GM10248 (cell line): ENCODE measurements at regions not wholly inside any gene's neighbourhood (a gene's known extent, or its start where the extent isn't known, plus 50 kb on each side); places are given as distances from the start of the nearest gene placed in this dataset.

Source experiments
- CTCF ChIA-PET: fragments of 300-600 bp; sonication (Branson Sonifier 250); formaldehyde crosslinking; extraction: SDS; loops from one replicate; lab custom pipeline; 2021; ENCODE audit warnings: antibody characterized with exemption; lab: Yijun Ruan, JAX
- POLR2A ChIA-PET: fragments of 350-650 bp; sonication (Branson Sonifier 250); formaldehyde crosslinking; extraction: SDS; loops from one replicate; lab custom pipeline; 2020; ENCODE audit warnings: antibody characterized with exemption; lab: Yijun Ruan, JAX
- DNase-seq: peaks from one replicate; pipeline ENCODE4 v3.0.0; 2012; ENCODE audit errors: extremely low spot score
- TF ChIP-seq, protein P1 (sequence below): IDR thresholded peaks from 2 replicates; pipeline ENCODE4 v1.5.1; 2012; ENCODE audit warnings: mild to moderate bottlenecking, low read depth; ENCODE audit errors: extremely low read depth, missing control alignments, control extremely low read depth

DNA sequence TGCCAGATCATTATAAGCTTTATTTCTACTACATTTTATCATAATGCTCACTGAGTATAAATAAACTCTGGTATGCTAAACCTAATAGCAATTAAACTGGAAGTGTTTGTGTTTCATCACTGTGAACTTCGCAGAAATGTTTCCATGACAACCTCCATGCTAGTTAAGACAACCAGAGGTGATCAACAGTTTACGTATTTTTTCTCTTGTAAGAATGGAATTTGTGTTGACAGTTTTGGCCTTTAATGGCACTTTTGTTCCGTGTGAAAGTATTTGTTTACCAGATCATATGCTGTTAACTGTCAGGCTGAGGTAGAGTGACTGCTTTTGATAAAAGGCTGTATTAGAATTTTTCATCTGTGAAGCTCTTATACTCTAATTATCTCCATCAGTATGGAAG, 212.1 kb upstream of the PPP1R3A start:
- ChIA-PET POLR2A (no interaction called here), CTCF (no interaction called here)
- TF ChIP-seq, protein P1, sequence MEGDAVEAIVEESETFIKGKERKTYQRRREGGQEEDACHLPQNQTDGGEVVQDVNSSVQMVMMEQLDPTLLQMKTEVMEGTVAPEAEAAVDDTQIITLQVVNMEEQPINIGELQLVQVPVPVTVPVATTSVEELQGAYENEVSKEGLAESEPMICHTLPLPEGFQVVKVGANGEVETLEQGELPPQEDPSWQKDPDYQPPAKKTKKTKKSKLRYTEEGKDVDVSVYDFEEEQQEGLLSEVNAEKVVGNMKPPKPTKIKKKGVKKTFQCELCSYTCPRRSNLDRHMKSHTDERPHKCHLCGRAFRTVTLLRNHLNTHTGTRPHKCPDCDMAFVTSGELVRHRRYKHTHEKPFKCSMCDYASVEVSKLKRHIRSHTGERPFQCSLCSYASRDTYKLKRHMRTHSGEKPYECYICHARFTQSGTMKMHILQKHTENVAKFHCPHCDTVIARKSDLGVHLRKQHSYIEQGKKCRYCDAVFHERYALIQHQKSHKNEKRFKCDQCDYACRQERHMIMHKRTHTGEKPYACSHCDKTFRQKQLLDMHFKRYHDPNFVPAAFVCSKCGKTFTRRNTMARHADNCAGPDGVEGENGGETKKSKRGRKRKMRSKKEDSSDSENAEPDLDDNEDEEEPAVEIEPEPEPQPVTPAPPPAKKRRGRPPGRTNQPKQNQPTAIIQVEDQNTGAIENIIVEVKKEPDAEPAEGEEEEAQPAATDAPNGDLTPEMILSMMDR = no peak
- DNase-seq = no peak

DNA sequence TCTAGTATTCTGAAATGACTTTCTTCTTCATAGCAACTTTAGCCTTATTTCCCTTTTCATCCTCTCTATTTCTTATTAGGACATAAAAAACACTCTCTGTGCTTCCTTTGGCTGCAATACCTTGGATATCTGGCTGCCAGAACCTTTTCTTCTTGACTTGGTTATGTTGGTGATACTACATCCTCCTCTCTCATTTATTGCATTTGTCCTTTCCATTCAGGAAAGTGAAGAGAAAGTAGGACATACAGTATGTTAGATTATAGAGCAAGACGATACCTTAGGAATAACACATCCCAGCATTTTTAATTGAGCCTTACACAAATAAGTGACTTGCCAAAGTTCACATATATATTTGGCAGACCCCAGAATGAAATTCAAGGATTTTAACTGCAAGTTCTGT, 210.1 kb upstream of the PPP1R3A start:
- no peak for DNase-seq
- ChIA-PET POLR2A (no interaction called here), CTCF (no interaction called here)
- TF ChIP-seq, protein P1 = no peak

DNA sequence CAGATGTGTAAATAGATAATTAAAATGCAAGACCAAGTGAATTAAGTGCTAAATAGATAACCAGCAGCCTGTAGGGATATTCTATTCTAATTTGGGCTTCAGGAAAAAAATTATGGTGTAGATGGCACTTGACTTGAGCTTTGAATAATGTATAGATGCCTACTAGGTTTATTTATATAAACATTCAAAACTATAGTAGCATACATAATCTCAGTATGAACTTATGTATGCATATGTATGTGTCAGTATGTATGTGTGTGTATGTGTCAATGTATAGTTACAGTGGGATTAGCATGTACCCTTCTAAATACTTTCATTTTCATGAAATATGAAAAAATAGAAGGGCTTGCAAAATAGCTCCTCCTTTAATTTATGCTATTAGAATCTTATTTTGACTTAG, 207.3 kb upstream of the PPP1R3A start:
- TF ChIP-seq, protein P1 = no peak
- ChIA-PET CTCF (interaction anchor here (1.5 to 2.1 kb wide), 3 partner anchors 11 to 14 kb away, joined by 3 to 7 read pairs (median 6); no protein-coding TSS in a partner anchor), POLR2A (no interaction called here)
- no peak for DNase-seq

DNA sequence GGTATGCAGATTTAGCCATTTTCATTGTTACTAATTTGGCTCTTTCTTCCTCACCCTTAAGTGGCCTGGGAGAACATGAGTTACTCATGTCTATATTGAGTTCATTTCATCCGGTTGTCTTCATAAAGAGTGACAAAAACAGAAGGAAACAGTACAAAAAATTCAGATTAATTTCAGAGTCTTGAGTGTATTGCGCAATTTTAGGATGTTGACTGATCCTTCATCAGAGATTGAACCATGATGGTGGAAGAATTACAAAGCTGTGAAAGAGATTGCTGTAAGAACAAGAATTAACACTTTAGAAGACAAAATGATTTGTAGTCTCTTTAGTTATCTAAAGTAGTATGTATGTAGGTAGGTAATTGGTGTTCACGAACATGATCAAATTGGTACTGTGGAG, 194.0 kb upstream of the PPP1R3A start:
- CTCF ChIA-PET = interaction anchor here (1.1 kb wide), 1 partner anchor 14 kb away, joined by 3 read pairs; no protein-coding TSS in a partner anchor
- no peak for DNase-seq
- POLR2A ChIA-PET = no interaction called here
- TF ChIP-seq, protein P1 = no peak

DNA sequence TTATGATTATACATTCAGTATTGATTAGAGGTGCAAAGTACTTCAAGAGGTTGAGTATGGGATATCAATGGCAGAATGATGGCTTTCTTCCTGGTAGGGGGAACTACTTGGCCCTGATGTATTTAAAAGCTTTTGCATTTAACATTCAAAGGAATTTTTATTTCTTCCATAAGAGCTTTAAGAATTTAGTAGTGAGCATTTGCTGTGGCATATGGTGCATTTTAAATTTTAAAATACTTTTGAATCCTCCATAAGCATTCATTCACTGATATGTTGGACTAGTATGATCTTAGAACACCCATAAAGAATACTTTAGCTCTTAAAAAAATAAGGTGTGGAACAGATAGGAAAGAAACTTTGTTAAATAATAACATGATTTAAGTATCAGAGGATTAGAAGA, 191.9 kb upstream of the PPP1R3A start:
- CTCF ChIA-PET = interaction anchor here (1.8 kb wide), 1 partner anchor 27 kb away, joined by 5 read pairs; no protein-coding TSS in a partner anchor
- POLR2A ChIA-PET = no interaction called here
- no peak for DNase-seq
- TF ChIP-seq, protein P1 = no peak

DNA sequence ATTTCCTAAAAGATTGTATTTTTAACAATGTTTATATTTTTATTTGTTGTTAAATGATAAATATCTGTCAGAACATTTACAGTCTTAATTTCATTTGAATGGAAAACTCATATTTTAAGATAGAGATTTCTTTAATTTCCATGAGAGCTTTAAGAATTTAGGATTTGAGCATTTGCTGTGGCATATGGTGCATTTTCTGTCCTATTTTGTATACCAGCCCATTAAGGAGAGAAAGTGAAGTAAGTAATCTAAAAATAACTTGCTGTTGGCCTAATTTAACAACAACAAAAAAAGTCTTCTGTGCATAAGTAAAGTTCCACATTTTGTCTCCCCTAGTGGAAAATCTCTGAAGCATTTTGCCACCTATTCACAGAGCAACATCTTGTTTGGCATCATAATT, 190.9 kb upstream of the PPP1R3A start:
- TF ChIP-seq, protein P1 = no peak
- ChIA-PET CTCF (no interaction called here), POLR2A (no interaction called here)
- DNase-seq = no peak
